Esophagus muscularis mucosa (tissue), 4 donors: ENCODE measurements at regions not wholly inside any gene's neighbourhood (a gene's known extent, or its start where the extent isn't known, plus 50 kb on each side); places are given as distances from the start of the nearest gene placed in this dataset.

Experiments
- DNase-seq: peaks from one replicate; pipeline ENCODE4 v3.0.0-alpha.2; 2017; ENCODE audit errors: extremely low spot score
- H3K27ac ChIP-seq, 4 donors: fragments of 200-600 bp; sonication (generic); replicated peaks in 1 of 4; 1 replicate in 3 of 4; 2 replicates in 1 of 4; pipeline ENCODE4 v1.5.1; 2016 to 2019; ENCODE audit warnings: mild to moderate bottlenecking in 1 of 4
- H3K27me3 ChIP-seq, 4 donors: fragments of 200-600 bp; sonication (generic); one replicate each; pipeline versions ENCODE4 v1.5.1 to v1.6.0; 2016 to 2019
- H3K36me3 ChIP-seq, 4 donors: fragments of 200-600 bp; sonication (generic); one replicate each; pipeline ENCODE4 v1.5.1; 2016 to 2019
- H3K4me1 ChIP-seq, 4 donors: fragments of 200-600 bp; sonication (generic); one replicate each; pipeline ENCODE4 v1.5.1; 2016 to 2019
- H3K4me3 ChIP-seq, 4 donors: fragments of 200-600 bp; sonication (generic); 1 replicate in 2 of 4; 2 replicates in 2 of 4; pipeline ENCODE4 v1.5.1; 2016 to 2019; ENCODE audit warnings: mild to moderate bottlenecking in 4 of 4, moderate library complexity in 1 of 4
- H3K9me3 ChIP-seq, 4 donors: fragments of 200-600 bp; sonication (generic); 1 replicate in 3 of 4; 2 replicates in 1 of 4; pipeline ENCODE4 v1.5.1; 2016 to 2019
- CTCF ChIP-seq, 3 experiments: fragments of 200-600 bp in 2 of 3; fragments of 450-650 bp in 1 of 3; sonication (generic) in 2 of 3; IDR thresholded peaks; one replicate each; pipeline ENCODE4 v1.5.1; 2017 to 2019; ENCODE audit warnings: antibody characterized with exemption in 3 of 3, mild to moderate bottlenecking in 2 of 3, moderate library complexity in 1 of 3
- EP300 ChIP-seq: sonication (generic); formaldehyde crosslinking; IDR thresholded peaks from one replicate; pipeline ENCODE4 v1.6.1; 2017; ENCODE audit warnings: antibody characterized with exemption
- POLR2A ChIP-seq: fragments of 450-650 bp; IDR thresholded peaks from one replicate; pipeline ENCODE4 v1.6.1; 2017; ENCODE audit warnings: antibody characterized with exemption, moderate library complexity, mild to moderate bottlenecking, low read depth
- POLR2AphosphoS5 ChIP-seq, 2 donors: sonication (generic); formaldehyde crosslinking; IDR thresholded peaks; one replicate each; pipeline ENCODE4 v1.6.1; 2017; ENCODE audit warnings: antibody characterized with exemption in 2 of 2
- WGBS: methylation state at CpG from one replicate; pipeline ENCODE4 v1.1.5; 2018; 5-methylcytosine and 5-hydroxymethylcytosine counted together
- intact Hi-C: fragments of 100-400 bp; cut with DNase I; formaldehyde crosslinking; loops from one replicate; pipeline ENCODE4 v1.15.1; 2023

- Histone ChIP-seq H3K9me3 (peaks cover 0 to 22% (median 14%) of the 10 kb centered on the region in 4 donors), H3K4me1 (peaks cover 0 to 6% (median 0%) of the 10 kb centered on the region in 4 donors), H3K4me3 (no peak overlapping the region), H3K27me3 (no peaks in the 10 kb centered on the region), H3K36me3 (no peaks in the 10 kb centered on the region), H3K27ac (no peak overlapping the region)
- 86% methylated on average over 1 of the region's 1 CpG for WGBS
- intact Hi-C loops = no loop called here
- DNase-seq = no peak
- TF ChIP-seq POLR2A (no peak), EP300 (no peak), POLR2AphosphoS5 (IDR thresholded peaks at IDR 0.05) (no peak), CTCF (IDR thresholded peaks at IDR 0.05) (no peak)
Observed at GRCh38 chr6:106770663-106771062, 141.3 kb downstream of the QRSL1 start.

GRCh38 chr6:106770081-106770480 is 140.7 kb downstream of the QRSL1 start:
- peaks cover 0 to 22% (median 14%) of the 10 kb centered on the region in 4 donors for H3K9me3 ChIP-seq
- H3K27ac ChIP-seq = no peak overlapping the region
- 79% methylated on average over 1 of the region's 1 CpG for WGBS
- H3K36me3 ChIP-seq = no peaks in the 10 kb centered on the region
- no peak overlapping the region for H3K4me3 ChIP-seq
- no peak for DNase-seq
- H3K4me1 ChIP-seq = peaks cover 0 to 6% (median 0%) of the 10 kb centered on the region in 4 donors
- intact Hi-C loops = no loop called here
- TF ChIP-seq EP300 (no peak), POLR2AphosphoS5 (IDR thresholded peaks at IDR 0.05) (no peak), POLR2A (no peak), CTCF (IDR thresholded peaks at IDR 0.05) (no peak)
- H3K27me3 ChIP-seq = no peaks in the 10 kb centered on the region

- intact Hi-C loops = no loop called here
- H3K36me3 ChIP-seq = no peaks in the 10 kb centered on the region
- H3K4me1 ChIP-seq = no peaks in the 10 kb centered on the region
- H3K9me3 ChIP-seq = peaks cover 0 to 22% (median 14%) of the 10 kb centered on the region in 4 donors
- no peak overlapping the region for H3K4me3 ChIP-seq
- no peak for DNase-seq
- 95% methylated on average over 1 of the region's 1 CpG for WGBS
- H3K27me3 ChIP-seq = no peaks in the 10 kb centered on the region
- H3K27ac ChIP-seq = no peak overlapping the region
- TF ChIP-seq CTCF (IDR thresholded peaks at IDR 0.05) (no peak), POLR2AphosphoS5 (IDR thresholded peaks at IDR 0.05) (no peak), POLR2A (no peak), EP300 (no peak)
Observed at GRCh38 chr6:106767271-106767670, 137.9 kb downstream of the QRSL1 start.

- Histone ChIP-seq H3K4me3 (no peak overlapping the region), H3K9me3 (peaks cover 0 to 29% (median 14%) of the 10 kb centered on the region in 4 donors), H3K4me1 (no peaks in the 10 kb centered on the region), H3K36me3 (no peaks in the 10 kb centered on the region), H3K27me3 (no peaks in the 10 kb centered on the region), H3K27ac (no peak overlapping the region)
- TF ChIP-seq POLR2AphosphoS5 (IDR thresholded peaks at IDR 0.05) (no peak), EP300 (no peak), CTCF (IDR thresholded peaks at IDR 0.05) (no peak), POLR2A (no peak)
- WGBS = 88% methylated on average over 4 of the region's 4 CpGs
- intact Hi-C loops = no loop called here
- DNase-seq = no peak
Observed at GRCh38 chr6:106766201-106766600, 136.8 kb downstream of the QRSL1 start.

- Histone ChIP-seq H3K27me3 (no peaks in the 10 kb centered on the region), H3K4me3 (no peak overlapping the region), H3K27ac (no peak overlapping the region), H3K9me3 (peaks cover 0 to 25% (median 12%) of the 10 kb centered on the region in 4 donors), H3K4me1 (no peaks in the 10 kb centered on the region), H3K36me3 (no peaks in the 10 kb centered on the region)
- DNase-seq = no peak
- intact Hi-C loops = no loop called here
- TF ChIP-seq CTCF (IDR thresholded peaks at IDR 0.05) = no peak
- no peak for TF ChIP-seq EP300
- no peak for TF ChIP-seq POLR2AphosphoS5 (IDR thresholded peaks at IDR 0.05)
- TF ChIP-seq POLR2A = no peak
- WGBS = 69% methylated on average over 2 of the region's 2 CpGs
Observed at GRCh38 chr6:106765496-106765895, 136.1 kb downstream of the QRSL1 start.
